ENCODE measurements at regions not wholly inside any gene's neighbourhood (a gene's known extent, or its start where the extent isn't known, plus 50 kb on each side); places are given as distances from the start of the nearest gene placed in this dataset.
"Not testable (repeated sequence)": the region's sequence is repeated elsewhere in the genome, so short reads cannot be mapped to it uniquely, and the experiment has no call there.

DNA sequence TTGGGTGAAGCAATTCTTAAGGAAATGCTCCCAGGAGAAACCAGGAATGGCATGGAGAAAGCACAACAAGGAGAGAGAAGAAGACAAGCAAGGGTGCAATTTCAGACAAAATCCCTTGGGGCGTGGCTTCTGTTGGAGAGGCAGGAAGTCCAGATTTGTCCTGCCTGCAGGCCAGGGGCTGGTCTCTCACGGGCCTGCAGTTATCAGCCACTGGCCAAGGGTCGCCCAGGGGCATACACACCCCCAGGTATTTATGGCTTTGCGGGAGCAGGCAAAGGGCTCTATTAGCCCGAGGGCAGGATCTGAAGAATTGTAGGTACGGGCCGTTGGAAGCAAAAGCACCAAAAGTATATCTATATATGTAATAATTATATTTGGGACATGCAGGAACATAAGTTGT lies 87.7 kb downstream of the IYD start:
- DNase-seq, result no peak

DNA sequence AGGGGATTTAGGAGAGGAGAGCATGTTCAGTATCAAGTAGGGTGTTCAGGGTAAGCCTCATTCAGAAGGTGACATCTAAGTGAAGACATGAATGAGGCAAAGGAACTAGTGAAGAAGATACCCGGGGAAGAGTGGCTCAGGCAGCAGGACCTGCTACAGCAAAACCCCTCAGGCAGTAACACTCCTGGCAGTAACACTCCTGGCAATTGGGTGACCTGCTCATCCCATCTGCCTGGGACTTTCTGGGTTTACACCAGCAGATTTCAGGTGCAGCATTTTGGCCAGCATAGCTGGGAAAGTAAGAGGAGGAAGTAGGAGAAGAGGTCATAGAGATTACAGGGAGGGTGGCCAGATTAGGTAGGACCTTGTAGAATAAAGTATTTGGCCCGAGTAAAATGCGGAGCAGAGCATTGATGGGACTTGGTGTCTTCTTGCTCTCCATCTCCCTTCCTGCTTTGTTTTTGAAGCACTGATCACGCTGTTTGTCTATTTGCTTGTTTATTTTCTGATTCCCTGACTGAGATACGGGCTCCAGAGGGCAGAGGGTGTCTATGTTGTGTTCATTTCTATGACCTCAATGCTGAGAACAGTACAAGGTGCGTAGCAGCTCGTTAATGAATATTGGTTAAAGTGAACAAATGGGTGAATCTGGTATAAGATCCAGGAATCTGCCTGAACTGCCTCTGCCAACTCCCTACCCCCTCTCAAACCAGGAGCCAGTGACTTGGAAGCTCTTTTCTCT lies 88.3 kb downstream of the IYD start:
- no peak for DNase-seq

DNA sequence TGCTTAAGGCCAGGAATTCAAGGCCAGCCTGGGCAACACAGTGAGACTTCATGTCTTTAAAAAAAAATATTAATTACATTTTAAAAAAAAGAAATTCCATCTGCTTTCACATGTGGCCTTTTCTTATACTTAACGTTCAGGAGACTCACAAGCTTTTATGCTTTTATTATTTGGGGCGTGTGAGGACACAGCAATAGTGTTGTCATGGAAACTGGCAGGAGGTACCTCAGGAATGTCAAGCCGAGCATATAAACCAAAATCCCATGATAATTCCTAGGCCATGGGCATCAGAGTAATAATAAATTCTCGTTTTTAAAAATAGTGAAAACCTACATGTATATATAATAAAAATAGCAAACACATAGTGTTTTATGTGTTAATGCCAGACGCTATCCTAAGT lies 89.8 kb downstream of the IYD start:
- DNase-seq, result no peak

DNA sequence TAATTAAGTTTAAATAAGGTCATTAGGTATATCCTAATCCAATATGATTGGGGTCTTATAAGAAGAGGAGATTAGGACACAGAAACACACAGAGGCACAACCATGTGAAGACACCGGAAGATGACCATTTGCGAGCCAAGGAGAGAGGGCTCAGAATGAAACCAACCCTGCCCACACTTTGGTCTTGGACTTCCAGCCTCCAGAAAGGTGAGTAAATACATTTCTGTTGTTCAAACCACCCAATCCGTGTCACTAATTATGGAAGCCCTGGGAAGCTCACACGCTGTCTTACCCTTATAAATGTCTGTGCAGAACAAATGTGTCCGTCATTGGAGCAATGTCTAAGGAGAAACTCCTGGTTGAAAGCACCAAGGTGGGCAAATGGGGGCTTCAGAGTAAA lies 95.0 kb downstream of the IYD start:
- no peak for DNase-seq

DNA sequence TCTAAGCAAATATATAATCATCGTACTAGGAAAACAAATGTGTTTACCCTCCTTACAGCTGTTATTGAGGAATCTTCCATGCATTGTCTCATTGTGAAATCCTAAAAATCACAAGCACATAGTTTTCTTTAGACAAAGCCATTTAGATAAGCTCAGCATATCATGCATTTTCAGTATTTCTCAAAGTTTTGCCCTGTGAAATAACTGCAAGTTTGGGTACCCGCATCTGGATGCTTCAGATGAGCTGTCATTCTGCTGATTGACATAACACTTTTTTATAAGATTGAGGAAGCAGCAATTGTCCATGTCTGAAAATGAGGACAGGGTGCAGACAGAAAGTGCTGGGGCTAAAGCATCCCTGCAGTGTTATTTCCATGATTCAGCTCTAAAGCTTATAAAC lies 96.2 kb downstream of the IYD start:
- no peak for DNase-seq

DNA sequence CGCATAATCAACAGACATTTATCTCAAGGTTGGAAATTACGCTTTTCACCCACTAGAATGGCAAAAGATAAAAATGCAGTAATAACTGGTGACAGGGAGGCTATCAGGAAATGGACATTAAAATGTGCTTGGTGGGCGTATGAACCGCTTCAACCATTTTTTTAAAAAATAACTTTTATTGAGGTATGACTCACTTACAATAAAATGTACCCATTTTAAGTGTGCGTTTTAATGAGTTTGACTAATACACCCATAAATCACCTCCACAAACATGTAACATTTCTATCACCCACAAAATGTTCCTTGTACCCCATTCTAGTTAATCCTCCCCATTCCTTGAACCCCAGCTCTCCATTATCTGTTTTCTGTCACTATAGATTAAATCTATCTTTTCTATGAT lies 96.8 kb downstream of the IYD start:
- DNase-seq, result no peak

DNA sequence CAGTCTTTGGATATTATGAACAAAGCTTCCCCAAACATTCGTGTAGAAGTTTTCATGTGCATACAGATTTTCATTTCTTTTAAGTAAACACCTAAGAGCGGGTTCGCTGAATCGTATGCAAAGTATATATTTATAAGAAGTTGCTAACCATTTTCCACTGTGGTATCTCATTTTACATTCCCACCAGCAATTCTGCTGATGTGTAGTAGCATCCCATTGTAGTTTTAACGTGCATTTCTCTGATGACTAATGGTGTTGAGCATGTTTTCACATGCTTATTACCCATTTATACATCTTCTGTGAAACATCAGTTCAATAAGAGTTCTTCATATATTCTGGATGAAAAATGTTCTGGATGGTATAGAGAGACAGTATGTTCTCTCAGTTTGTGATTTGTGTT lies 97.4 kb downstream of the IYD start:
- DNase-seq, result no peak

DNA sequence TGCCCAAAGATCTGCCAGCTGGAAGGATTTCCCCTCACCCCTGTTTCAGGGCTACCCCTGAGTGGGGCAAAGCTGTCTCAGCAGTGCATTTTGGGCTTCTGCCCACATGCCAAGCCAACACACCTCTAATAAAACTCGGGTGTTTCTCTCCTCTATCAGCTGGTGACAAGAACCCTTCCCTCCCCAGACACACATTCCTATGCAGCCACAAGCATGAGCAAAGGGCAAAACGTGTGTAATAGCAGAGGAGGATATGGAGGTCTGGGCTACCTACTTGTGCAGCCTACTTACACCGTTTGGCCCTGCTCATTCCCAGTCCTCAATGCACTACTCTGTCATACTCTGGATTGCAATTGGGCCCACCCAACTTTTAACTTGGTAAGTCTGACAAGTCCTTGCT lies 101.3 kb downstream of the IYD start:
- no peak for DNase-seq

DNA sequence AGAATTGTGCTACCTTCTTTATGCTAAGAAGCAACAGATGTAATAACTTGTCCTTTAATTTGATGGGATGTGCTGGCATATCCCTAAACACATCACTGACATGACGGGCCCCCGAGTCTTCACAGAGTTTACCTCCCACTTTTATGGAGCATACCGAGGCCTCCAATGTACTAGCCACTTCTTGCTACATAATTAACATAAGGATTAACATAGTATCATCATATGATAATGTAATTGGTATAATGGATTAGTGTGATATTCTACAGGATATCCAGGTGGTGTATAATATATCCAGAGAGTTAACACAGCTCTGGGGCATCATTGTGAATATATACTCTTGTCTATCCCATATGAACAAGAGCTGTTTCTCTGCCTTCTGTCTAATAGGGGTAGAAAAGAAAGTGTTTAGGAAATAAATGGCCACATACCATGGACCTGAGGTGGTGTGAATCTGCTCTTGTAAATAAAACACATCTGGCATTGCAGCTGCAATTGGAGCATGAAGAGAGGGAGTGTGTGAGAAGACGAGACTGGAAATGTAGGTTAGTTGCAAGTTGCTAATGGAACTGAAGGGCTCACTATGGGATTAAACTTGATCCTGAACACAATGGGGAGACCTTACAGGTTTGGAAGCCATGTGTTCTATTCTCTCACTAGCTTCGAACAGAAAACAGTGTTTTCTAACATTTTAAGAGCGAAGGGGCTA lies 102.3 kb downstream of the IYD start:
- DNase-seq, result no peak

DNA sequence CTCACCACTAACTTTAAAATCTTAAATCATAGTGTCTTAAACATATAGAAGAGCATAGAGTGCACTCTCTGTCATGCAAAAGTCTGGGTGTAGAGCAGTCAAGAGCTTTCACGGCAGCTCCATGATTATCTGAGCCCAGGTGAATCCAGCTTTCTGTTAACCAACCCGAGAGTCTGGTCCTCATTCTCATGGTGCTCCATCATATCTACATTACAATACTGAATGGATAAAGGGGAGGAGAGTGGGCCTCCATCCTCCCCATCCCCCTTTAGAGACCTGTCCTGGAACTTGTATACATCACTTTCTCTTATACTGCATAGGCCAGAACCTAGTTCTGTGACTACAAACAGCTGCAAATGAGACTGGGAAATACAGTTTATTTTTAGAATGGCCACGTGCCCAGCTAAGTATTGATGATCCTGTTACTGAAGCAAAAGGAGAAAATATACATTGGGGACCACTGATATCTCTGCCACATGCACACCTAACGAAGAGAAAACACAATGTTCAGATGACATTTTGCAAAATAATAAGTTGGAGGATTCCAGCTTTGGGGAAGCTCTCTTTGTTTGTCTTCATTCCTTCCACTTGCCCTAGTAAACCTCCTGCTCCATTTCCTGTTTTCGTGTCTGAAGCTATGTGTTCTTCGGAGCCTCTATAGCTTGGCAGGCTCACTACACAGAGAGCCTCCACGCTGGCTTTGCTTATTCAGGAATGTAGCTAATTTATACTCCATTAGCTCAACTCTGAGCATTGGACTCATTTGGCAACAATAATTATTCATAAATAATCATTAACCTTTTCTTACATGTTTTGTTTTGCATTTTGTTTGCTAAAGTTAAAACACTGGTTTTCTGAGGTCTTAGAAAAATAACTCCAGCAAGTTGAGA lies 110.1 kb downstream of the IYD start:
- DNase-seq, result no peak

DNA sequence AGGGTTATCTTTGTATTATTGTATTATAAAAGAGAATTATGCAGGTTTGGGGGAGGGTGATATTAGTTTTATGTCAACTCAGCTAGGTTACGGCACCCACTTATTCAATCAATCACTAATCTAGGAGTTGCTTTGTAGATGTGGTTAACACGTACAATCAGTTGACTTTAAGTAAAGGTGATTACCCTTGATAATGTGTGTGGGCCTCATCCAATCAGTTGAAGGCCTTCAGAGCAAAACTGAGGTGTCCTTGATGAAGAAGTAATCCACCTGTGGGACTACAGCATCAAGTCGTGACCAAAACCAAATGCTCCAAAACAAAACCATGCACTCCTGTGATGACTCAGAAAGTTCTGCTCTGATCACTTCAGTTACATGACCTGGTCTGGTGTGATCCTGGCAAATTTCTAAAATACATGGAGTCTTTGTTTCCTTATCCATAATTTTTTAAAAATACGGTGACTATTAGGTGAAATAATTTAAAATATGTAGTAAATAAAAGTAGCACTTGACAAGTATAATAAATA lies 114.1 kb downstream of the IYD start:
- DNase-seq, result no peak

DNA sequence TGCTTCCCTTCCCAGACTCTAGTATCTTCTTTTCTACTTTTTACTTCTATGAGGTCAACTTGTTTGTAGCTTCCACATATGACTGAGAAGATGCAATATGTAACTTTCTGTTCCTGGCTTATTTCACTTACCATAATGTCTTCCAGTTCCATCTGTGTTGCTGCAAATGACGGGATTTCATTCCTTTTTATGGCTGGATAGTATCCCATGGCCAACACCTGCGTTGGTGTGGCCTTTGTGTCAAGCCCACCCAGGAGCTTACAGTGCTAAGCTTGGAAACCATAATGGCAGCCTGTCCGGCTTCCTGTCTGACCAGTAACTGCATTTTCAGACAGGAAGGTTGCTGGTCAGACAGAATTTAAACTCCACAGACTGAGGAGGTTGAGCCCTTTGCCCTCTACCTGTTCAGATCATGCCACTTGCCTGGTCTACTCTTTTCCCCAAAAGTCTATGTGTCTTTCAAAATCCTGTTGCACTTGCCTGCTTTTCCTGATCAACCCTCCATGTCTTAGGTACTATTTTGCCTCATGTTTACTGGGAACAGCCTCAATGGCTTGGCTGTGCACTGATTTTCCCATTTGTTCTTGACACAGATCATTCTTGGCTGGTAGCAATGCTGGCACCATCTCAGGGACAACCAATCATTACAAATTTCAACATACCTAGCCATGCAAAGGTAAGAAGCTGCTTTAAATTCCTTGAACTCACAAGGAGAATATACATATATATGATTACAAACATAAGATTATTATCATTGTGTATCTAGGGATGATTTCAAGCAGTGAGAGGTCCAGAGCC lies 114.3 kb upstream of the PLEKHG1 start:
- DNase-seq, result no peak

DNA sequence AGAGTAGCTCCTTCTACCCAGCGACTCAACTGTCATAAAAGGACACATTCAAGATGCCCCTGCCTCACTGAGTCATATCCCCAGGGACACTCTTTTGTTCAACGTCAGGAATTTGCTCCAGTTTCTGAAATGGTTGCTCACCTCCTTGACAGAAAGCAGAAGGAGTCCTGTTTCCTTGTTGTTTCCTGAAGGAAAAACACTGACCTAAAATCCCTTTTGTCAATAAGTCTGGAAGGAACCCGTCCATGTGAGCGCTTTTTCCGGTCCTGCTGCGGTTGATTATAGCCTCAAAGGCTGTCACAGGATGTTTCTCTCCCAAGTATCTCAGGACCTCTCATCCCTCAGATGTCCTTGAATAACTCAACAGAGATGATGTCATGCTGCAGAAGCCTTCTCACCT lies 113.6 kb upstream of the PLEKHG1 start:
- DNase-seq, result no peak

DNA sequence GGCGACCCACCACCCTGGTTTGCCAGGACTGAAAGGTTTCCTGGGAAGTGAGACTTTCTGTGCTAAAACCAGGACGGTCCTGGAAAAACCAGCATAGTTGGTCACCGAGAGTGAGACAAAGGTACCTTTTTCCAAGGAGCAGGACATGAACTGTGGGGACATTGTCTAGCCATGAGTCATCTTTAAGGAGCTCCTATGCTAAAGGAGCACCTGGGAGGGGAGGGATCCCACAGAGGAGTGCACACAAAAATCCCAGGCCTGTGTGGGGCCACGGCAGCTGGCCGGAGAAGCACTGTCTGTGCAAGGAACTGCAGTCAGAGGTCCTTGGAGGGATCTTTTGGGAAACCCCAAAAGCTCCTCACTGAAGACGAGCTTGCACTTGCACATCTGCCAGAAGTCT lies 109.1 kb upstream of the PLEKHG1 start:
- no peak for DNase-seq

DNA sequence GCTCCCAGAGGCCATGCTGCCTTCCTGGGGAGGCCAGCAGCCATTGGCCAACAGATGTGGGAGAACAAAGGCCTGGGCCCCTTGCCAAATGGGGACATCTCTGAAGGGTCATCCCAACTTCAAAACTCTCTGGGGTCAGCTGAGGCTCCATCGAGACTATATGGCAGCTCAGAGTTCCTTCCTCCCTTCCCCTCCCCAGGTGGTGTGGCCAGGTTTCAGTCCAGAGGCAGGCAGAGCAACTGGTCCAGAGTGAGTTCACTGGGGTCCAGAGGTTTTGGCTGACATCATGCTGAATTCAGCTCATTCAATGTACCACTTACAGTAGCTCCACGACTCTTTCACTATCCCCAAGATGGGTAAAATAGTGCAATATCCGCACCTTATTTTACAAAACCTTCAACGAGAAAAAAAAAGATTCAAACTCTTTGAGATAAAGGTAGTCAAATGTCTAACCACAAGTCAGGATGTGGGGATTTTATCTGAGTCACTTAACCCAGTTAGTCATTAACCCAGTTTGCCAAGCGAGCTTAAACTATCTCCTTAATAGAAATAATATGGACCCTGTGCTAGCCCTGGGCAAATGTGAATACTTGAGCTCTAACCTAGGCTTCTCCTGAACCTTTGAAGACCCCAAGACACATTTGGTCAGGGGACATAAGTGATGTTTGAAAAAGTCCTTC lies 108.4 kb upstream of the PLEKHG1 start:
- peak; percentile 68 for DNase-seq

DNA sequence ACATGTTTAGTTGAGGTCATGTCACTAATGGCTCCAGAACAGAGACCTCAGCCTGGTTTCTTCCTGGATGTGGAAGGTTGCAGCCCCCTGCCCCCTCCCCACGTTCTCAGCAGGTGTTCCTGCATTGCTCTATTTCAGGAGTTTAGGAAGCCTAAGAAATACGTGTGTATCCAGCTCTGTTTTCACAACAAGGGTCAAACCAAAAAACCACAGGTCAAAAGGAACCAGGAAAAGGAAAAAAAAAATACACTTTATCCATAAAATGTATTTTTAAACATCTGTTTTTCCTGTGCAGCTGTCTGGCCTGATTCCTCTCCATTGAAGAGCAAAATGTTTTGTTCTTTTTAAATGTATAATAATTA lies 107.9 kb upstream of the PLEKHG1 start:
- no peak for DNase-seq

DNA sequence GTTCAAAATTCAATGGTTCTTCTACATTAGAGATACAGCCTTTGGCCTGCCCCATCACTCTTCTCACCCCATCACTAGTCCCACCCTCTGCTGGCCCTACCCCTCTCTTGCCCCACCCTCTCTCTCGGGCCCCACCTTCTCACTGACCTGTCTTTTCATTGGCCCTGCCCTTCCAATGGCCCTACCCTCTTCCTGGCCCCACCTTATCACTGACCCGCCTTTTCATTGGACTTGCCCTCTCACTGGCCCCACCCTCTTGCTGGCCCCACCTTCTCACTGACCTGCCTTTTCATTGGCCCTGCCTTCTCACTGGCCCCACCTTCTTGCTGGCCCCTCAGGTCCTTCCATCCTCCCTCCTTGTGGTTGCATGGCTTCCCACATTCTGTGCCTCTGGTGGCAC lies 107.2 kb upstream of the PLEKHG1 start:
- DNase-seq, result no peak

DNA sequence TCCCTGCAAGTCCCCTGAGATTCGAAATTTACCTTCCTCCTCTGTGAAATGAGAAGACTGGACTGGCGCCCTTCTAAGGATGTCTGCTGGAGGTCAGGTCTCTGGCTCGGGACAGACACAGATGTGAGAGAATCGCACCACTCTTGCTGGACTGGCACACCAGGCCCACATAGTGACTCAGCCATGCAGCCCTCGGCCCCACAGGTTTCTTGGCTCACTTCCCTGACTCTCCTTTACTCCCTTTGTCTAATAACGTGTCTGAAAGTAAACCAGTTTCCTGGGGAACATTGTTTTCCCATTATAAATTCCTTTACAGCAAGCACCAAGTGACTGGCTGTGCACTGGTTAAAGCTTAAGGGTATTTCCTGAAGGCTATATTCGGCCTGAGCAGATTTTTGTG lies 106.7 kb upstream of the PLEKHG1 start:
- DNase-seq, result no peak

DNA sequence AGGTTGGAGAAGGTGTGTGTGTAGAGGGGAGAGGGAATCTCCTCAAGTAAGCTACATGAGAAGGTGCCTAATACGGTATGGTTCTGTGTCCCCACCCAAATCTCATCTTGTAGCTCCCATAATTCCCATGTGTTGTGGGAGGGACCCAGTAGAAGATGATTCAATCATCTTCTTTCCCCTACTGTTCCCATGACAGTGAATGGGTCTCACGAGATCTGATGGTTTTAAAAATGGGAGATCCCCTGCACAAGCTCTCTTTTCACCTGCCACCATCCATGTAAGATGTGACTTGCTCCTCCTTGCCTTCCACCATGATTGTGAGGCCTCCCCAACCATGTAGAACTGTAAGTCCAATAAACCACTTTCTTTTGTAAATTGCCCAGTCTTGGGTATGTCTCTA lies 106.1 kb upstream of the PLEKHG1 start:
- DNase-seq, result not testable (repeated sequence)

DNA sequence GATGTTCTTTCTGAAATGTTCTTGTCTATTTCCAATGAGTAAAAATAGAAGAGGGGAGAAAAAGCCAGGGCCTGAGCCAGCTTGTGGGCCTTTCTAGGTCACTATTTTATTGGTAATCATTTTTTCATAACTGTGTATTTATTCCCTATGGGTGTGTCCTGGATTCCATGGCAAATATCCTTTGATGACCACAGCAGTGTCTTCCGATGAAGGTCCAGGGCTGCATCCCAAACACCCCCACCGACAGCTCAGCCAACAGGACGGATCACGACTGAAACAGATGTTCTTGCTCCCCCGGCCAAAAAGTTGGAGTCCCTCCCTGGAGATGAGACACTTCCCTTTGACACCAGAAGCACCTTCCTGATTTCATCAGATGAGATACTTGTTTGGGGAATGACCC lies 105.4 kb upstream of the PLEKHG1 start:
- no peak for DNase-seq

DNA sequence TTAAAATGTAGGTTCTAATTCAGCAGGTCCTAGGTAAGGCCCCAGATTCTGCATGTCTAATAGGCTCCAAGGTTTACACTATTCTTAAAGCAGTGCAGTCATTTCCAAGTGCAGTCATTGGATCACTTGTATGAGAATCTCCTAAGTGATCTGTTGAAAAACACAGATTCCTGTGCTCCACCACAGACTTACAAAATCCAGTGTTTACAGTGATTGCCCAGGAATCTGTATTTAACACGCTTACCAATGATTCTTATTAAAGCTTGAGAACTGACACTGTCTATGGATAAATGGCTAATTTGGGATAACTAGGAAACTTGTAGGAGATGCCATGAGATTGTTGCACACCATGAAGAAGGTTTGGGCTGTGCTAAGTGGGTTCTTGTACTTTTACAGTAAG lies 104.6 kb upstream of the PLEKHG1 start:
- DNase-seq, result no peak

DNA sequence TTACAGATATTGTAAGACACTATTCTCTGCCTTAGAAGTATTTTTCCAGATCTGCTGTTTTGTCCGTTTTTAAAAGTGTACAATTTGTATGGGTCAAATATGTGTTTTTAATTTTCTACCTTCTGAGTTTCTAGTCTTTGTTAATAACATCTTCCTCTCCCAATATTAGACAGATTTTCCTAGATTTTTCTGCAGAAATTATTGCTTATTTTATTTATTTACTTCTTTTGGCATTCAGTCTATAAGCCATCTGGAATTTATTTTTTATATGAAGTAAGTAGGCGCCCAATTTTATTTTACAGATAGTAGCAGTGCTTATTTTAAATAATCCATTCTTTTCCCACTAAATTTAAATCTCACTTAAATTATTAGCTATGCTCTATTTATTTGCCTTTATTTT lies 103.1 kb upstream of the PLEKHG1 start:
- DNase-seq, result no peak
